SK-N-SH treated with all-trans-retinoic acid at 6 μM for 48 hours (cell line): ENCODE measurements at regions not wholly inside any gene's neighbourhood (a gene's known extent, or its start where the extent isn't known, plus 50 kb on each side); places are given as distances from the start of the nearest gene placed in this dataset.

Experiments used
- ATAC-seq: fragments of 200-7000 bp; cut with Tn5 transposase; 3 replicates; pipeline ENCODE4 v1.9.1; 2020; ENCODE audit warnings: mild to moderate bottlenecking, moderate library complexity
- ARNTL ChIP-seq: fragments of 450-650 bp; formaldehyde crosslinking; IDR thresholded peaks from 2 replicates; pipeline ENCODE4 v1.5.0; 2020; ENCODE audit warnings: low read depth, mild to moderate bottlenecking, moderate library complexity, borderline replicate concordance
- BACH2 ChIP-seq: fragments of 250-450 bp; sonication (Bioruptor Pico); IDR thresholded peaks from 2 replicates; pipeline ENCODE4 v1.9.0; 2021; ENCODE audit warnings: mild to moderate bottlenecking, borderline replicate concordance
- CSDC2 ChIP-seq: fragments of 250-450 bp; sonication (Bioruptor Pico); IDR thresholded peaks from 2 replicates; pipeline ENCODE4 v1.5.0; 2020; ENCODE audit warnings: mild to moderate bottlenecking, moderate library complexity
- ESRRG ChIP-seq: fragments of 250-450 bp; sonication (Bioruptor Pico); IDR thresholded peaks from 2 replicates; pipeline ENCODE4 v1.6.1; 2021; ENCODE audit warnings: mild to moderate bottlenecking
- GLIS3 ChIP-seq: fragments of 250-450 bp; sonication (Bioruptor Pico); IDR thresholded peaks from 2 replicates; pipeline ENCODE4 v1.5.0; 2020; ENCODE audit warnings: mild to moderate bottlenecking, moderate library complexity
- ISL1 ChIP-seq: fragments of 250-450 bp; sonication (Bioruptor Pico); IDR thresholded peaks from 2 replicates; pipeline ENCODE4 v2.1.2; 2022; ENCODE audit warnings: mild to moderate bottlenecking, moderate library complexity
- OSR1 ChIP-seq: fragments of 250-450 bp; sonication (Bioruptor Pico); IDR thresholded peaks from 2 replicates; pipeline ENCODE4 v1.8.0; 2022; ENCODE audit warnings: moderate library complexity, mild to moderate bottlenecking, inconsistent platforms
- PATZ1 ChIP-seq: fragments of 250-450 bp; sonication (Bioruptor Pico); IDR thresholded peaks from 2 replicates; pipeline ENCODE4 v1.8.0; 2020; ENCODE audit warnings: mild to moderate bottlenecking, moderate library complexity, borderline replicate concordance
- PPARA ChIP-seq: fragments of 250-450 bp; sonication (Bioruptor Pico); IDR thresholded peaks from 2 replicates; pipeline ENCODE4 v1.5.0; 2020; ENCODE audit warnings: mild to moderate bottlenecking, borderline replicate concordance
- RARB ChIP-seq: fragments of 250-450 bp; sonication (Bioruptor Pico); IDR thresholded peaks from 2 replicates; pipeline ENCODE4 v1.8.0; 2021; ENCODE audit warnings: mild to moderate bottlenecking, moderate library complexity
- SNAI2 ChIP-seq: fragments of 250-450 bp; sonication (Bioruptor Pico); IDR thresholded peaks from 2 replicates; pipeline ENCODE4 v1.5.0; 2020; ENCODE audit warnings: mild to moderate bottlenecking, moderate library complexity
- TCF4 ChIP-seq: fragments of 250-450 bp; sonication (Bioruptor Pico); IDR thresholded peaks from 2 replicates; pipeline ENCODE4 v1.8.0; 2021; ENCODE audit warnings: mild to moderate bottlenecking, moderate library complexity, borderline replicate concordance
- TOX ChIP-seq: fragments of 250-450 bp; sonication (Bioruptor Pico); IDR thresholded peaks from 2 replicates; pipeline ENCODE4 v1.8.0; 2021; ENCODE audit warnings: mild to moderate bottlenecking, moderate library complexity, borderline replicate concordance
- ZC3H10 ChIP-seq: fragments of 250-450 bp; sonication (Bioruptor Pico); IDR thresholded peaks from 2 replicates; pipeline ENCODE4 v1.5.1; 2021; ENCODE audit warnings: mild to moderate bottlenecking, moderate library complexity
- ZFP30 ChIP-seq: fragments of 450-650 bp; formaldehyde crosslinking; IDR thresholded peaks from 2 replicates; pipeline ENCODE4 v1.5.0; 2022; ENCODE audit warnings: mild to moderate bottlenecking, moderate library complexity
- ZNF565 ChIP-seq: fragments of 450-650 bp; formaldehyde crosslinking; conservative IDR thresholded peaks from 2 replicates; pipeline ENCODE4 v1.5.0; 2020; ENCODE audit warnings: low read depth, mild to moderate bottlenecking, moderate library complexity
- ZNF70 ChIP-seq: fragments of 450-650 bp; formaldehyde crosslinking; IDR thresholded peaks from 2 replicates; pipeline ENCODE4 v1.5.0; 2020; ENCODE audit warnings: mild to moderate bottlenecking, moderate library complexity
- ZNF8 ChIP-seq: fragments of 450-650 bp; formaldehyde crosslinking; IDR thresholded peaks from 2 replicates; pipeline ENCODE4 v1.5.0; 2020; ENCODE audit warnings: mild to moderate bottlenecking, moderate library complexity
- TF ChIP-seq, protein P1 (sequence below): fragments of 250-450 bp; sonication (Bioruptor Pico); IDR thresholded peaks from 2 replicates; pipeline ENCODE4 v1.5.1; 2020; ENCODE audit warnings: low read depth, mild to moderate bottlenecking, moderate library complexity
- TF ChIP-seq, protein P2 (sequence below): fragments of 250-450 bp; sonication (Bioruptor Pico); IDR thresholded peaks from 2 replicates; pipeline ENCODE4 v1.8.0; 2021; ENCODE audit warnings: low read depth, mild to moderate bottlenecking, moderate library complexity, borderline replicate concordance
- TF ChIP-seq, protein P3 (sequence below): fragments of 250-450 bp; sonication (Bioruptor Pico); IDR thresholded peaks from 2 replicates; pipeline ENCODE4 v1.5.1; 2021; ENCODE audit warnings: mild to moderate bottlenecking, moderate library complexity
- TF ChIP-seq, protein P4 (sequence below): fragments of 250-450 bp; sonication (Bioruptor Pico); IDR thresholded peaks from 2 replicates; pipeline ENCODE4 v1.5.0; 2020; ENCODE audit warnings: mild to moderate bottlenecking, moderate library complexity

DNA sequence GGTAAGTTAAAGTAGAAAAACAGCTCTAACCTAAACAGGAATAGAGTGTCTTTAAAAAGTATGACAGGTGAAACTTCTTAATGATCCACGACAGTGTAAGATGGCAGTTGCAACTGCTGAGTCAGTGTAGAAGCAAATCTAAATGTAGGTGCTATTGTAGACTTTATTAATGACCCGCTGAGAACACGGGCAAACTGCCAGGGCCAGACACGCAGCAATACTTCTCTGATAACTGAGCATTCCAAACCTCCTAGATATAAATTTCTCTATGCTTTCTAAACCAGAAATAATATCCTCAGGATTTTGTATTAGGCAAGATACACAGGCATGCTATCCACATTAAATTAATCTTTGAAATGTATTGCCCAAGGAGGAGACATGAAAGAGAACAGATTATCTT is 1076.4 kb downstream of the HACE1 start:
- ATAC-seq, result no peak
- TF ChIP-seq, protein P1, sequence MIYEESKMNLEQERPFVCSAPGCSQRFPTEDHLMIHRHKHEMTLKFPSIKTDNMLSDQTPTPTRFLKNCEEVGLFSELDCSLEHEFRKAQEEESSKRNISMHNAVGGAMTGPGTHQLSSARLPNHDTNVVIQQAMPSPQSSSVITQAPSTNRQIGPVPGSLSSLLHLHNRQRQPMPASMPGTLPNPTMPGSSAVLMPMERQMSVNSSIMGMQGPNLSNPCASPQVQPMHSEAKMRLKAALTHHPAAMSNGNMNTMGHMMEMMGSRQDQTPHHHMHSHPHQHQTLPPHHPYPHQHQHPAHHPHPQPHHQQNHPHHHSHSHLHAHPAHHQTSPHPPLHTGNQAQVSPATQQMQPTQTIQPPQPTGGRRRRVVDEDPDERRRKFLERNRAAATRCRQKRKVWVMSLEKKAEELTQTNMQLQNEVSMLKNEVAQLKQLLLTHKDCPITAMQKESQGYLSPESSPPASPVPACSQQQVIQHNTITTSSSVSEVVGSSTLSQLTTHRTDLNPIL (CRISPR knock-in tag), result no peak
- TF ChIP-seq ISL1 (CRISPR knock-in tag) (peak; percentile 57), GLIS3 (CRISPR knock-in tag) (no peak), RARB (no peak), TOX (CRISPR knock-in tag) (no peak), ZNF565 (CRISPR knock-in tag) (no peak)

DNA sequence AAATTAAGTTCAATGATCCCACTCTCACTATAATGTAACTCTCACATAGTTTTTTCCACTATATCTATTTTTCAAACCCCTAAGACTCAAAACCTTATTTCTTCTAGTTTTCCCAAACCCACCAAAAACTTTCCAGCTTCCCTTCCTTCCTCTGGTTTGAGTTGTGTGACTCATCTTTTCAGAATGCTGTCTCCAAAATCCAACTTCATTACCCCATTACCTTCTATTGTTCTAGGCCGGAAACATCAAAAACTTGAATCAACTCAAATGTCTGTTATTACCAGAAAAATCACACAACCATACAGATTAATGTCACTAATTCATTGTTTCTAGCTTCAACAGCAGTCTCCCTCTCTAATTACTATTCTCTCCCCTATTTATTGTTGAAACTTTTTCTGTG is 1090.3 kb downstream of the HACE1 start:
- no peak for ATAC-seq

DNA sequence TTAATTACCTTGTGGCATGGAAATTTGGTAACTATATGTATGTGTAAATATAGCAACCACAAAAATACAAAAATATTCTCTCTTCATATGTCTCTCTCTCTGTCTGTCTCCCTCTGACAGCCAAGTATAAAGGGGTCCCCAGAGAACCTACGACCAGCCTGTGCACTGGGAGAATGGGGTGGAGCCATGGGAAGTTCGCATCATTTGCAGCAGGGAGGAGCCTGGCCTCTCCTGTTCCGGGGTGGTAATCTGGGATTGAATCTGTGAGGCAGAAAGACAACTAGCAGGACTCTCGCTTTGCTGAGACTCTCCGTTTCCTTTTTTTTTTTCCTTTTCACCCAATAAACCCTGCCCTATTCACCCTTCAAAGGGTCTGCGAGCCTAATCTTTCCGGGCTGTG is 1109.1 kb downstream of the HACE1 start:
- no peak for ATAC-seq
- no peak for TF ChIP-seq SNAI2 (CRISPR knock-in tag)
- no peak for TF ChIP-seq ZNF70 (CRISPR knock-in tag)
- no peak for TF ChIP-seq ARNTL (CRISPR knock-in tag)
- TF ChIP-seq PPARA (CRISPR knock-in tag), result no peak
- TF ChIP-seq GLIS3 (CRISPR knock-in tag), result no peak
- no peak for TF ChIP-seq ZC3H10 (CRISPR knock-in tag)
- TF ChIP-seq TOX (CRISPR knock-in tag), result no peak
- no peak for TF ChIP-seq ZNF8
- no peak for TF ChIP-seq ISL1 (CRISPR knock-in tag)
- TF ChIP-seq, protein P2, sequence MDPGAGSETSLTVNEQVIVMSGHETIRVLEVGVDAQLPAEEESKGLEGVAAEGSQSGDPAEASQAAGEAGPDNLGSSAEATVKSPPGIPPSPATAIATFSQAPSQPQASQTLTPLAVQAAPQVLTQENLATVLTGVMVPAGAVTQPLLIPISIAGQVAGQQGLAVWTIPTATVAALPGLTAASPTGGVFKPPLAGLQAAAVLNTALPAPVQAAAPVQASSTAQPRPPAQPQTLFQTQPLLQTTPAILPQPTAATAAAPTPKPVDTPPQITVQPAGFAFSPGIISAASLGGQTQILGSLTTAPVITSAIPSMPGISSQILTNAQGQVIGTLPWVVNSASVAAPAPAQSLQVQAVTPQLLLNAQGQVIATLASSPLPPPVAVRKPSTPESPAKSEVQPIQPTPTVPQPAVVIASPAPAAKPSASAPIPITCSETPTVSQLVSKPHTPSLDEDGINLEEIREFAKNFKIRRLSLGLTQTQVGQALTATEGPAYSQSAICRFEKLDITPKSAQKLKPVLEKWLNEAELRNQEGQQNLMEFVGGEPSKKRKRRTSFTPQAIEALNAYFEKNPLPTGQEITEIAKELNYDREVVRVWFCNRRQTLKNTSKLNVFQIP (CRISPR knock-in tag), result no peak
- no peak for TF ChIP-seq ZFP30 (CRISPR knock-in tag)
- TF ChIP-seq PATZ1 (CRISPR knock-in tag), result no peak
- no peak for TF ChIP-seq TCF4 (CRISPR knock-in tag)
- TF ChIP-seq CSDC2 (CRISPR knock-in tag), result no peak
- TF ChIP-seq RARB, result no peak
- TF ChIP-seq ESRRG (CRISPR knock-in tag), result no peak
- TF ChIP-seq, protein P3, sequence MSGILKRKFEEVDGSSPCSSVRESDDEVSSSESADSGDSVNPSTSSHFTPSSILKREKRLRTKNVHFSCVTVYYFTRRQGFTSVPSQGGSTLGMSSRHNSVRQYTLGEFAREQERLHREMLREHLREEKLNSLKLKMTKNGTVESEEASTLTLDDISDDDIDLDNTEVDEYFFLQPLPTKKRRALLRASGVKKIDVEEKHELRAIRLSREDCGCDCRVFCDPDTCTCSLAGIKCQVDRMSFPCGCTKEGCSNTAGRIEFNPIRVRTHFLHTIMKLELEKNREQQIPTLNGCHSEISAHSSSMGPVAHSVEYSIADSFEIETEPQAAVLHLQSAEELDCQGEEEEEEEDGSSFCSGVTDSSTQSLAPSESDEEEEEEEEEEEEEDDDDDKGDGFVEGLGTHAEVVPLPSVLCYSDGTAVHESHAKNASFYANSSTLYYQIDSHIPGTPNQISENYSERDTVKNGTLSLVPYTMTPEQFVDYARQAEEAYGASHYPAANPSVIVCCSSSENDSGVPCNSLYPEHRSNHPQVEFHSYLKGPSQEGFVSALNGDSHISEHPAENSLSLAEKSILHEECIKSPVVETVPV (CRISPR knock-in tag), result no peak
- TF ChIP-seq, protein P4, sequence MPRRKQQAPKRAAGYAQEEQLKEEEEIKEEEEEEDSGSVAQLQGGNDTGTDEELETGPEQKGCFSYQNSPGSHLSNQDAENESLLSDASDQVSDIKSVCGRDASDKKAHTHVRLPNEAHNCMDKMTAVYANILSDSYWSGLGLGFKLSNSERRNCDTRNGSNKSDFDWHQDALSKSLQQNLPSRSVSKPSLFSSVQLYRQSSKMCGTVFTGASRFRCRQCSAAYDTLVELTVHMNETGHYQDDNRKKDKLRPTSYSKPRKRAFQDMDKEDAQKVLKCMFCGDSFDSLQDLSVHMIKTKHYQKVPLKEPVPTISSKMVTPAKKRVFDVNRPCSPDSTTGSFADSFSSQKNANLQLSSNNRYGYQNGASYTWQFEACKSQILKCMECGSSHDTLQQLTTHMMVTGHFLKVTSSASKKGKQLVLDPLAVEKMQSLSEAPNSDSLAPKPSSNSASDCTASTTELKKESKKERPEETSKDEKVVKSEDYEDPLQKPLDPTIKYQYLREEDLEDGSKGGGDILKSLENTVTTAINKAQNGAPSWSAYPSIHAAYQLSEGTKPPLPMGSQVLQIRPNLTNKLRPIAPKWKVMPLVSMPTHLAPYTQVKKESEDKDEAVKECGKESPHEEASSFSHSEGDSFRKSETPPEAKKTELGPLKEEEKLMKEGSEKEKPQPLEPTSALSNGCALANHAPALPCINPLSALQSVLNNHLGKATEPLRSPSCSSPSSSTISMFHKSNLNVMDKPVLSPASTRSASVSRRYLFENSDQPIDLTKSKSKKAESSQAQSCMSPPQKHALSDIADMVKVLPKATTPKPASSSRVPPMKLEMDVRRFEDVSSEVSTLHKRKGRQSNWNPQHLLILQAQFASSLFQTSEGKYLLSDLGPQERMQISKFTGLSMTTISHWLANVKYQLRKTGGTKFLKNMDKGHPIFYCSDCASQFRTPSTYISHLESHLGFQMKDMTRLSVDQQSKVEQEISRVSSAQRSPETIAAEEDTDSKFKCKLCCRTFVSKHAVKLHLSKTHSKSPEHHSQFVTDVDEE (CRISPR knock-in tag), result no peak
- no peak for TF ChIP-seq OSR1 (CRISPR knock-in tag)
- no peak for TF ChIP-seq BACH2 (CRISPR knock-in tag)

More for the DNA sequence above, 1090.3 kb downstream of the HACE1 start:
- TF ChIP-seq PPARA (CRISPR knock-in tag) (no peak), ESRRG (CRISPR knock-in tag) (no peak), ARNTL (CRISPR knock-in tag) (no peak), PATZ1 (CRISPR knock-in tag) (no peak), TCF4 (CRISPR knock-in tag) (no peak), ZNF8 (no peak)
- TF ChIP-seq, protein P3 (CRISPR knock-in tag), result no peak
